Motor neuron (in vitro differentiated cells): ENCODE measurements at regions not wholly inside any gene's neighbourhood (a gene's known extent, or its start where the extent isn't known, plus 50 kb on each side); places are given as distances from the start of the nearest gene placed in this dataset.
A peak's percentile ranks its signal among the peaks of the same experiment; 100 is the strongest.
"Not testable (repeated sequence)": the region's sequence is repeated elsewhere in the genome, so short reads cannot be mapped to it uniquely, and the experiment has no call there.

Source experiments
- ATAC-seq, 8 experiments: fragments of 200-7000 bp; cut with Tn5 transposase; replicated peaks in 6 of 8; 2 replicates each; pipeline ENCODE4 v1.8.0; 2021; ENCODE audit warnings: mild to moderate bottlenecking in 8 of 8, moderate library complexity in 8 of 8
- H3K27ac ChIP-seq, 2 donors: fragments of 250-450 bp; sonication (Bioruptor Pico); 2 replicates each; pipeline ENCODE4 v1.9.0; 2021; ENCODE audit warnings: antibody characterized with exemption in 2 of 2, mild to moderate bottlenecking in 2 of 2, moderate library complexity in 1 of 2
- H3K4me1 ChIP-seq, 2 donors: fragments of 250-450 bp; sonication (Bioruptor Pico); replicated peaks in 1 of 2; 2 replicates each; pipeline ENCODE4 v1.6.1; 2021; ENCODE audit warnings: antibody characterized with exemption in 2 of 2, mild to moderate bottlenecking in 2 of 2, moderate library complexity in 1 of 2
- H3K4me3 ChIP-seq, 5 donors: fragments of 250-450 bp; sonication (Bioruptor Pico); 2 replicates each; pipeline ENCODE4 v1.9.0; 2021; ENCODE audit warnings: antibody characterized with exemption in 5 of 5, mild to moderate bottlenecking in 5 of 5, moderate library complexity in 4 of 5
- WGBS, 10 experiments: fragments of 450-650 bp; shearing (Covaris generic); methylation state at CpG; one replicate each; pipeline ENCODE4 v1.0.0; 2022; 5-methylcytosine and 5-hydroxymethylcytosine counted together
- in situ Hi-C, 9 experiments: fragments of 400-800 bp; cut with MboI; loops; one replicate each; pipeline ENCODE4 v1.15.0; 2021; ENCODE audit warnings: low sequenced_read_pairs in 9 of 9, low pct_unique_long_range_greater_than_20kb in 2 of 9; ENCODE audit not compliant: unreplicated experiment in 9 of 9

GRCh38 chr4:127240764-127241105 is 392.0 kb upstream of the INTU start:
- Histone ChIP-seq H3K4me3 (no peak overlapping the region), H3K27ac (no peak overlapping the region), H3K4me1 (no peaks in the 10 kb centered on the region)
- ATAC-seq = peak in 3 of 8 experiments; percentile 31 to 56 (median 54)
- in situ Hi-C loops = no loop called here
- 10 to 100% (median 94%) methylated on average over 2 of the region's 2 CpGs; no CpG with 5 or more reads in 4 of the 10 experiments for WGBS, 10 experiments

- ATAC-seq = no peak
- Histone ChIP-seq H3K4me3 (no peak overlapping the region), H3K27ac (no peak overlapping the region), H3K4me1 (no peaks in the 10 kb centered on the region)
- WGBS, 10 experiments = 70 to 100% (median 92%) methylated on average over 4 to 5 of the region's 5 CpGs; no CpG with 5 or more reads in 1 of the 10 experiments
- in situ Hi-C loops = no loop called here
Measured at GRCh38 chr4:127244515-127244914, 388.2 kb upstream of the INTU start.

GRCh38 chr4:127246963-127247952 is 385.5 kb upstream of the INTU start:
- no peak overlapping the region for H3K4me3 ChIP-seq
- WGBS, 10 experiments = 62 to 100% (median 95%) methylated on average over 1 to 5 of the region's 6 CpGs
- H3K27ac ChIP-seq = no peak overlapping the region
- H3K4me1 ChIP-seq = no peaks in the 10 kb centered on the region
- ATAC-seq = peak in 3 of 8 experiments; percentile 30 to 52 (median 35)
- in situ Hi-C loops = no loop called here

GRCh38 chr4:127249066-127249766 is 383.5 kb upstream of the INTU start:
- in situ Hi-C loops = no loop called here
- H3K4me1 ChIP-seq = no peaks in the 10 kb centered on the region
- no peak overlapping the region for H3K4me3 ChIP-seq
- WGBS, 10 experiments = 6 to 100% (median 61%) methylated on average over 1 to 2 of the region's 3 CpGs
- peak in 3 of 8 experiments; percentile 30 to 79 (median 78) for ATAC-seq
- no peak overlapping the region for H3K27ac ChIP-seq

GRCh38 chr4:127249767-127250108 is 383.0 kb upstream of the INTU start:
- peak in 2 of 8 experiments; percentile 46 to 47 for ATAC-seq
- in situ Hi-C loops = no loop called here
- Histone ChIP-seq H3K27ac (no peak overlapping the region), H3K4me3 (no peak overlapping the region), H3K4me1 (no peaks in the 10 kb centered on the region)
- 17 to 90% (median 69%) methylated on average over 2 to 3 of the region's 3 CpGs for WGBS, 10 experiments

GRCh38 chr4:127250577-127250976 is 382.2 kb upstream of the INTU start:
- WGBS, 10 experiments = 77 to 100% (median 93%) methylated on average over 2 to 5 of the region's 5 CpGs
- no peaks in the 10 kb centered on the region for H3K4me1 ChIP-seq
- H3K27ac ChIP-seq = no peak overlapping the region
- no peak for ATAC-seq
- in situ Hi-C loops = no loop called here
- H3K4me3 ChIP-seq = no peak overlapping the region

- in situ Hi-C loops = no loop called here
- H3K4me1 ChIP-seq = no peaks in the 10 kb centered on the region
- peak in 4 of 8 experiments; percentile 12 to 35 (median 24) for ATAC-seq
- no peak overlapping the region for H3K27ac ChIP-seq
- no peak overlapping the region for H3K4me3 ChIP-seq
Measured at GRCh38 chr4:127251423-127251822, 381.3 kb upstream of the INTU start.

- ATAC-seq = no peak
- in situ Hi-C loops = no loop called here
- 69 to 100% (median 92%) methylated on average over 1 to 4 of the region's 4 CpGs; no CpG with 5 or more reads in 1 of the 10 experiments for WGBS, 10 experiments
- Histone ChIP-seq H3K4me1 (no peaks in the 10 kb centered on the region), H3K27ac (no peak overlapping the region), H3K4me3 (no peak overlapping the region)
Measured at GRCh38 chr4:127256500-127256899, 376.3 kb upstream of the INTU start.

GRCh38 chr4:127261476-127261875 is 371.3 kb upstream of the INTU start:
- 0 to 100% (median 86%) methylated on average over 1 of the region's 1 CpG; no CpG with 5 or more reads in 3 of the 10 experiments for WGBS, 10 experiments
- peak in 5 of 8 experiments; percentile 26 to 93 (median 43) for ATAC-seq

GRCh38 chr4:127268367-127268766 is 364.4 kb upstream of the INTU start:
- Histone ChIP-seq H3K27ac (no peak overlapping the region), H3K4me1 (no peaks in the 10 kb centered on the region), H3K4me3 (no peak overlapping the region)
- in situ Hi-C loops = no loop called here
- WGBS, 10 experiments = 0 to 100% (median 100%) methylated on average over 1 of the region's 1 CpG
- ATAC-seq = no peak

More at GRCh38 chr4:127261476-127261875, 371.3 kb upstream of the INTU start:
- Histone ChIP-seq H3K4me1 (no peaks in the 10 kb centered on the region), H3K27ac (peak overlapping the region in 1 of 2 donors; percentile 36), H3K4me3 (no peak overlapping the region)
- in situ Hi-C loops = no loop called here

GRCh38 chr4:127277023-127277422 is 355.7 kb upstream of the INTU start:
- H3K4me3 ChIP-seq, ATAC-seq, H3K27ac ChIP-seq, in situ Hi-C loops, H3K4me1 ChIP-seq: not testable (repeated sequence)
- 0 to 79% (median 41%) methylated on average over 1 to 3 of the region's 3 CpGs; no CpG with 5 or more reads in 5 of the 10 experiments for WGBS, 10 experiments

GRCh38 chr4:127284236-127284635 is 348.5 kb upstream of the INTU start:
- in situ Hi-C loops = no loop called here
- no peaks in the 10 kb centered on the region for H3K4me1 ChIP-seq
- H3K4me3 ChIP-seq = no peak overlapping the region
- no peak overlapping the region for H3K27ac ChIP-seq
- no peak for ATAC-seq

GRCh38 chr4:127291316-127291715 is 341.4 kb upstream of the INTU start:
- in situ Hi-C loops = no loop called here
- H3K27ac ChIP-seq = no peak overlapping the region
- WGBS, 10 experiments = 13 to 90% (median 67%) methylated on average over 1 of the region's 1 CpG; no CpG with 5 or more reads in 1 of the 10 experiments
- ATAC-seq = no peak
- H3K4me1 ChIP-seq = no peaks in the 10 kb centered on the region
- no peak overlapping the region for H3K4me3 ChIP-seq
